Left lung (tissue), 4 donors: ENCODE measurements at regions not wholly inside any gene's neighbourhood (a gene's known extent, or its start where the extent isn't known, plus 50 kb on each side); places are given as distances from the start of the nearest gene placed in this dataset.

ENCODE experiments used
- ATAC-seq: fragments of 200-7000 bp; cut with Tn5 transposase; one replicate; pipeline ENCODE4 v1.9.1; 2020; ENCODE audit warnings: moderate library complexity
- DNase-seq, 4 donors: peaks; one replicate each; pipeline ENCODE4 v3.0.0-alpha.2; 2013 to 2020
- H3K27ac ChIP-seq, 2 donors: fragments of 200-600 bp; sonication (generic) in 1 of 2; one replicate each; pipeline versions ENCODE4 v1.5.0 to v1.8.0; 2020 to 2021
- H3K27me3 ChIP-seq, 2 donors: fragments of 200-600 bp; sonication (generic) in 1 of 2; one replicate each; pipeline versions ENCODE4 v1.5.0 to v1.8.0; 2020 to 2021
- H3K36me3 ChIP-seq, 2 donors: fragments of 200-600 bp; sonication (generic) in 1 of 2; one replicate each; pipeline versions ENCODE4 v1.5.0 to v1.8.0; 2020 to 2021
- H3K4me1 ChIP-seq, 2 donors: fragments of 200-600 bp; one replicate each; pipeline ENCODE4 v1.8.0; 2021
- H3K4me3 ChIP-seq, 2 donors: fragments of 200-600 bp; sonication (generic) in 1 of 2; one replicate each; pipeline versions ENCODE4 v1.5.0 to v1.8.0; 2020 to 2021; ENCODE audit warnings: mild to moderate bottlenecking in 1 of 2
- H3K9me3 ChIP-seq, 2 donors: fragments of 200-600 bp; sonication (generic) in 1 of 2; one replicate each; pipeline versions ENCODE4 v1.5.0 to v1.8.0; 2020 to 2021
- CTCF ChIP-seq, 2 donors: fragments of 200-600 bp; sonication (generic) in 1 of 2; IDR thresholded peaks; one replicate each; pipeline versions ENCODE4 v1.5.0 to v1.8.0; 2021; ENCODE audit warnings: antibody characterized with exemption in 2 of 2
- intact Hi-C, 2 donors: fragments of 100-400 bp; cut with DNase I; formaldehyde crosslinking; loops; one replicate each; pipeline versions ENCODE4 v1.11.2 to v1.14.2; 2022
- donor health status: DM: no; HTN: yes; CAD: no.
- donor health status: DM: no; HTN: no; CAD: no.

GRCh38 chr1:29394521-29395225 is 158.4 kb downstream of the PTPRU start:
- H3K4me3 ChIP-seq: no peak overlapping the region
- H3K27me3 ChIP-seq: peaks cover 3 to 45% of the 10 kb centered on the region in 2 donors
- no peak overlapping the region for H3K27ac ChIP-seq
- no peak for TF ChIP-seq CTCF (IDR thresholded peaks at IDR 0.05)
- no peaks in the 10 kb centered on the region for H3K36me3 ChIP-seq
- DNase-seq (no peak), ATAC-seq (no peak)
- peaks cover 0 to 6% of the 10 kb centered on the region in 2 donors for H3K9me3 ChIP-seq
- no peaks in the 10 kb centered on the region for H3K4me1 ChIP-seq
- intact Hi-C loops: no loop called here

- ATAC-seq (no peak), DNase-seq (no peak)
- intact Hi-C loops: no loop called here
- no peak overlapping the region for H3K4me3 ChIP-seq
- no peaks in the 10 kb centered on the region for H3K9me3 ChIP-seq
- no peak for TF ChIP-seq CTCF (IDR thresholded peaks at IDR 0.05)
- no peaks in the 10 kb centered on the region for H3K36me3 ChIP-seq
- H3K27me3 ChIP-seq: peaks cover 3 to 49% of the 10 kb centered on the region in 2 donors
- no peaks in the 10 kb centered on the region for H3K4me1 ChIP-seq
- no peak overlapping the region for H3K27ac ChIP-seq
Observed at GRCh38 chr1:29393451-29393826, 157.1 kb downstream of the PTPRU start.

GRCh38 chr1:29392486-29393450 is 156.4 kb downstream of the PTPRU start:
- Histone ChIP-seq H3K36me3 (no peaks in the 10 kb centered on the region), H3K27me3 (peaks cover 3 to 56% of the 10 kb centered on the region in 2 donors), H3K4me1 (no peaks in the 10 kb centered on the region), H3K9me3 (no peaks in the 10 kb centered on the region), H3K4me3 (no peak overlapping the region), H3K27ac (no peak overlapping the region)
- DNase-seq (no peak), ATAC-seq (no peak)
- intact Hi-C loops: no loop called here
- TF ChIP-seq CTCF (IDR thresholded peaks at IDR 0.05): no peak

- no peak overlapping the region for H3K27ac ChIP-seq
- H3K4me3 ChIP-seq: no peak overlapping the region
- no peaks in the 10 kb centered on the region for H3K36me3 ChIP-seq
- H3K27me3 ChIP-seq: peaks cover 3 to 62% of the 10 kb centered on the region in 2 donors
- H3K4me1 ChIP-seq: no peaks in the 10 kb centered on the region
- intact Hi-C loops: no loop called here
- ATAC-seq (no peak), DNase-seq (no peak)
- no peak for TF ChIP-seq CTCF (IDR thresholded peaks at IDR 0.05)
- no peaks in the 10 kb centered on the region for H3K9me3 ChIP-seq
Observed at GRCh38 chr1:29392036-29392435, 155.7 kb downstream of the PTPRU start.

- Histone ChIP-seq H3K27ac (no peak overlapping the region), H3K4me3 (no peak overlapping the region), H3K4me1 (no peaks in the 10 kb centered on the region), H3K36me3 (no peaks in the 10 kb centered on the region), H3K27me3 (peaks cover 3 to 68% of the 10 kb centered on the region in 2 donors), H3K9me3 (no peaks in the 10 kb centered on the region)
- ATAC-seq (no peak), DNase-seq (no peak)
- no peak for TF ChIP-seq CTCF (IDR thresholded peaks at IDR 0.05)
- intact Hi-C loops: no loop called here
Observed at GRCh38 chr1:29391362-29391880, 155.1 kb downstream of the PTPRU start.
